ENCODE measurements at regions not wholly inside any gene's neighbourhood (a gene's known extent, or its start where the extent isn't known, plus 50 kb on each side); places are given as distances from the start of the nearest gene placed in this dataset.

- DNase-seq, result no peak
Observed at GRCh38 chr13:39208636-39209035, 170.4 kb downstream of the NHLRC3 start.

GRCh38 chr13:39209731-39210531 is 171.7 kb downstream of the NHLRC3 start:
- H3K27ac ChIP-seq, result no peak overlapping the region
- H3K4me1 ChIP-seq, result no peaks in the 10 kb centered on the region
- no peak overlapping the region for H3K4me3 ChIP-seq
- H3K36me3 ChIP-seq, result no peaks in the 10 kb centered on the region
- no peaks in the 10 kb centered on the region for H3K9me3 ChIP-seq
- TF ChIP-seq CTCF (IDR thresholded peaks at IDR 0.05), result no peak
- TF ChIP-seq POLR2A (IDR thresholded peaks at IDR 0.05), result no peak
- no peaks in the 10 kb centered on the region for H3K27me3 ChIP-seq
- DNase-seq, result no peak

More at GRCh38 chr13:39208636-39209035, 170.4 kb downstream of the NHLRC3 start:
- H3K36me3 ChIP-seq, result no peaks in the 10 kb centered on the region
- no peak overlapping the region for H3K4me3 ChIP-seq
- no peak for TF ChIP-seq POLR2A (IDR thresholded peaks at IDR 0.05)
- no peak for TF ChIP-seq CTCF (IDR thresholded peaks at IDR 0.05)
- no peak overlapping the region for H3K27ac ChIP-seq
- H3K4me1 ChIP-seq, result no peaks in the 10 kb centered on the region
- H3K27me3 ChIP-seq, result no peaks in the 10 kb centered on the region
- no peaks in the 10 kb centered on the region for H3K9me3 ChIP-seq

GRCh38 chr13:39210961-39211534 is 172.8 kb downstream of the NHLRC3 start:
- H3K4me1 ChIP-seq, result no peaks in the 10 kb centered on the region
- H3K27me3 ChIP-seq, result no peaks in the 10 kb centered on the region
- TF ChIP-seq CTCF (IDR thresholded peaks at IDR 0.05), result no peak
- H3K27ac ChIP-seq, result no peak overlapping the region
- H3K36me3 ChIP-seq, result no peaks in the 10 kb centered on the region
- no peak overlapping the region for H3K4me3 ChIP-seq
- no peak for DNase-seq
- H3K9me3 ChIP-seq, result no peaks in the 10 kb centered on the region

- no peaks in the 10 kb centered on the region for H3K36me3 ChIP-seq
- no peaks in the 10 kb centered on the region for H3K9me3 ChIP-seq
- no peak overlapping the region for H3K4me3 ChIP-seq
- H3K27me3 ChIP-seq, result no peaks in the 10 kb centered on the region
- H3K4me1 ChIP-seq, result no peaks in the 10 kb centered on the region
- TF ChIP-seq CTCF (IDR thresholded peaks at IDR 0.05), result no peak
- TF ChIP-seq POLR2A (IDR thresholded peaks at IDR 0.05), result no peak
- no peak overlapping the region for H3K27ac ChIP-seq
- no peak for DNase-seq
Observed at GRCh38 chr13:39215971-39216370, 177.7 kb downstream of the NHLRC3 start.

GRCh38 chr13:39217471-39217870 is 179.2 kb downstream of the NHLRC3 start:
- Histone ChIP-seq H3K36me3 (no peaks in the 10 kb centered on the region), H3K9me3 (no peaks in the 10 kb centered on the region), H3K4me3 (no peak overlapping the region), H3K27me3 (no peaks in the 10 kb centered on the region), H3K4me1 (no peaks in the 10 kb centered on the region), H3K27ac (no peak overlapping the region)
- no peak for TF ChIP-seq POLR2A (IDR thresholded peaks at IDR 0.05)
- TF ChIP-seq CTCF (IDR thresholded peaks at IDR 0.05), result no peak
- no peak for DNase-seq

Measured in Peyer's patch (tissue), 4 donors.